ENCODE measurements at regions not wholly inside any gene's neighbourhood (a gene's known extent, or its start where the extent isn't known, plus 50 kb on each side); places are given as distances from the start of the nearest gene placed in this dataset.

- Histone ChIP-seq H3K9me3 (no peaks in the 10 kb centered on the region), H3K4me3 (no peak overlapping the region), H3K4me1 (no peaks in the 10 kb centered on the region), H3K27me3 (no peaks in the 10 kb centered on the region), H3K36me3 (no peaks in the 10 kb centered on the region), H3K27ac (no peak overlapping the region)
- ATAC-seq (no peak), DNase-seq (no peak)
- TF ChIP-seq CTCF (IDR thresholded peaks at IDR 0.05), result no peak
- intact Hi-C loops (cut with DNase I), result no loop called here
Measured at GRCh38 chr5:107286447-107287098, 384.2 kb downstream of the EFNA5 start.

- TF ChIP-seq CTCF (IDR thresholded peaks at IDR 0.05), result no peak
- Histone ChIP-seq H3K27me3 (no peaks in the 10 kb centered on the region), H3K4me3 (no peak overlapping the region), H3K9me3 (no peaks in the 10 kb centered on the region), H3K27ac (no peak overlapping the region), H3K4me1 (no peaks in the 10 kb centered on the region), H3K36me3 (no peaks in the 10 kb centered on the region)
- intact Hi-C loops (cut with DNase I), result no loop called here
- ATAC-seq (no peak), DNase-seq (no peak)
Measured at GRCh38 chr5:107285772-107286171, 385.0 kb downstream of the EFNA5 start.

GRCh38 chr5:107284822-107285525, 385.8 kb downstream of the EFNA5 start:
- ATAC-seq (no peak), DNase-seq (no peak)
- no peak for TF ChIP-seq CTCF (IDR thresholded peaks at IDR 0.05)
- Histone ChIP-seq H3K9me3 (no peaks in the 10 kb centered on the region), H3K27ac (no peak overlapping the region), H3K4me1 (no peaks in the 10 kb centered on the region), H3K4me3 (no peak overlapping the region), H3K36me3 (no peaks in the 10 kb centered on the region), H3K27me3 (no peaks in the 10 kb centered on the region)
- intact Hi-C loops (cut with DNase I), result no loop called here

- no peaks in the 10 kb centered on the region for H3K4me1 ChIP-seq
- H3K36me3 ChIP-seq, result no peaks in the 10 kb centered on the region
- H3K9me3 ChIP-seq, result no peaks in the 10 kb centered on the region
- no peak overlapping the region for H3K27ac ChIP-seq
- TF ChIP-seq CTCF (IDR thresholded peaks at IDR 0.05), result no peak
- no peak overlapping the region for H3K4me3 ChIP-seq
- ATAC-seq, result no peak
- intact Hi-C loops (cut with DNase I), result no loop called here
- H3K27me3 ChIP-seq, result no peaks in the 10 kb centered on the region
- no peak for DNase-seq
Measured at GRCh38 chr5:107282061-107282460, 388.7 kb downstream of the EFNA5 start.

- no peaks in the 10 kb centered on the region for H3K9me3 ChIP-seq
- no peak for DNase-seq
- no peak overlapping the region for H3K27ac ChIP-seq
- no peaks in the 10 kb centered on the region for H3K36me3 ChIP-seq
- no peaks in the 10 kb centered on the region for H3K27me3 ChIP-seq
- no peak overlapping the region for H3K4me3 ChIP-seq
- no peak for TF ChIP-seq CTCF (IDR thresholded peaks at IDR 0.05)
- no peak for ATAC-seq
- H3K4me1 ChIP-seq, result no peaks in the 10 kb centered on the region
- intact Hi-C loops (cut with DNase I), result no loop called here
Measured at GRCh38 chr5:107278774-107279173, 392.0 kb downstream of the EFNA5 start.
